DOHH2 (cell line): ENCODE measurements at regions not wholly inside any gene's neighbourhood (a gene's known extent, or its start where the extent isn't known, plus 50 kb on each side); places are given as distances from the start of the nearest gene placed in this dataset.

Source experiments
- H3F3A ChIP-seq: fragments of 200-600 bp; sonication (generic), shearing (Covaris generic); 2 replicates; pipeline ENCODE4 v1.6.0; 2016; ENCODE audit warnings: antibody characterized with exemption, mild to moderate bottlenecking; ENCODE audit not compliant: control insufficient read depth, insufficient read depth
- H3K27ac ChIP-seq: fragments of 200-600 bp; sonication (generic); 2 replicates; pipeline ENCODE4 v1.5.1; 2014; ENCODE audit warnings: low read depth, mild to moderate bottlenecking, low read length, moderate library complexity
- H3K27me3 ChIP-seq: fragments of 200-600 bp; sonication (generic); 2 replicates; pipeline ENCODE4 v1.6.1; 2014; ENCODE audit warnings: mild to moderate bottlenecking, low read length, mixed read lengths; ENCODE audit not compliant: control insufficient read depth
- H3K36me3 ChIP-seq: fragments of 200-600 bp; sonication (generic); 2 replicates; pipeline ENCODE4 v1.6.1; 2014; ENCODE audit warnings: mild to moderate bottlenecking, low read length, moderate library complexity, mixed read lengths; ENCODE audit not compliant: control insufficient read depth
- H3K4me1 ChIP-seq: fragments of 200-600 bp; sonication (generic); 2 replicates; pipeline ENCODE4 v1.6.1; 2014; ENCODE audit warnings: mild to moderate bottlenecking, low read length, mixed read lengths; ENCODE audit not compliant: control insufficient read depth
- H3K4me2 ChIP-seq: fragments of 200-600 bp; sonication (generic); 2 replicates; pipeline ENCODE4 v1.6.0; 2014; ENCODE audit warnings: mild to moderate bottlenecking, low read length, moderate library complexity
- H3K4me3 ChIP-seq: fragments of 200-600 bp; sonication (generic); 2 replicates; pipeline ENCODE4 v1.5.1; 2014; ENCODE audit warnings: mild to moderate bottlenecking, low read length, mixed read lengths
- H3K79me2 ChIP-seq: fragments of 200-600 bp; sonication (generic); 2 replicates; pipeline ENCODE4 v1.6.1; 2014; ENCODE audit warnings: mild to moderate bottlenecking, low read length, mixed read lengths; ENCODE audit not compliant: control insufficient read depth
- H3K9me2 ChIP-seq: fragments of 200-600 bp; sonication (generic); replicated peaks from 2 replicates; pipeline ENCODE4 v1.6.1; 2014; ENCODE audit warnings: mild to moderate bottlenecking, low read length, mixed read lengths; ENCODE audit not compliant: control insufficient read depth
- H3K9me3 ChIP-seq: fragments of 200-600 bp; sonication (generic); 2 replicates; pipeline ENCODE4 v1.6.1; 2014; ENCODE audit warnings: antibody characterized with exemption, low read length, mixed read lengths; ENCODE audit not compliant: control insufficient read depth, insufficient read depth
- H4K20me1 ChIP-seq: fragments of 200-600 bp; sonication (generic); 2 replicates; pipeline ENCODE4 v1.6.0; 2014; ENCODE audit warnings: low read depth, mild to moderate bottlenecking, antibody characterized with exemption, low read length, moderate library complexity; ENCODE audit not compliant: control insufficient read depth, insufficient read depth
- CTCF ChIP-seq: fragments of 200-600 bp; sonication (generic); IDR thresholded peaks from one replicate; pipeline ENCODE4 v1.5.1; 2014; ENCODE audit warnings: antibody characterized with exemption, mild to moderate bottlenecking, low read depth, low read length; ENCODE audit not compliant: poor library complexity, severe bottlenecking
- EZH2phosphoT487 ChIP-seq: fragments of 200-600 bp; sonication (generic); IDR thresholded peaks from 2 replicates; pipeline ENCODE4 v1.6.1; 2017; ENCODE audit warnings: borderline replicate concordance, mild to moderate bottlenecking, antibody characterized with exemption, low read length, moderate library complexity, mixed read lengths

- Histone ChIP-seq H4K20me1 (no peaks in the 10 kb centered on the region), H3K4me2 (0 out of 2 replicates have a peak overlapping the region, but pooled peaks have one; percentile 1), H3K79me2 (no peaks in the 10 kb centered on the region), H3F3A (0 out of 2 replicates have a peak, but pooled peaks cover 5% of the 10 kb centered on the region), H3K4me1 (peaks cover 91% of the 10 kb centered on the region), H3K9me3 (no peaks in the 10 kb centered on the region), H3K27ac (no peak overlapping the region), H3K36me3 (no peaks in the 10 kb centered on the region), H3K4me3 (no peak overlapping the region), H3K27me3 (no peaks in the 10 kb centered on the region), H3K9me2 (no peaks in the 10 kb centered on the region)
- no peak for TF ChIP-seq CTCF
- TF ChIP-seq EZH2phosphoT487 = no peak
These were observed 117.6 kb upstream of the PHACTR1 start for GRCh38 chr6:12598919-12599318.

DNA sequence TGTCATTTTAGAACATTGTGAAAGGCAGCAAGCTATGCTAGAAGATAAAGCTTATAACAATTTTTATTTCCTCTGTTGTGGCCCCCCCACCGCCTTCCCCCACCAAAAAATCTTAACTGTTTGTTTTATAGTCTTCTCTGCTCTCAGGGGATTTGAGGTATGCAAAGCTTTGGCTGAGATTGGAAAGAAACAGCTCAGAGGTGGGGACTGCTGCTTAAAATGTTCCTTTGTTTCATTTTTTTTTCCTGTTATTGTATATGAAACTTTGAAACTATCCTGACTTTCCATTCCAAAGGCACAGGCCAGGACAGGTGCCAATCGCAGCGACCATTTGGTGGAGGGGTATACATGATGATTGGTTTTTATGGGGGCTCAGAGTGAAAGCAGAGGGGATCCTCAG lies 114.7 kb upstream of the PHACTR1 start:
- H3K4me2 ChIP-seq = peak overlapping the region; percentile 88
- H3K27ac ChIP-seq = peak overlapping the region; percentile 65
- no peaks in the 10 kb centered on the region for H4K20me1 ChIP-seq
- H3K9me3 ChIP-seq = no peaks in the 10 kb centered on the region
- no peaks in the 10 kb centered on the region for H3K27me3 ChIP-seq
- no peaks in the 10 kb centered on the region for H3K36me3 ChIP-seq
- H3F3A ChIP-seq = no peaks in the 10 kb centered on the region
- peaks cover 74% of the 10 kb centered on the region for H3K4me1 ChIP-seq
- no peaks in the 10 kb centered on the region for H3K79me2 ChIP-seq
- TF ChIP-seq EZH2phosphoT487 (no peak), CTCF (no peak)
- peak overlapping the region; percentile 64 for H3K4me3 ChIP-seq
- no peaks in the 10 kb centered on the region for H3K9me2 ChIP-seq

DNA sequence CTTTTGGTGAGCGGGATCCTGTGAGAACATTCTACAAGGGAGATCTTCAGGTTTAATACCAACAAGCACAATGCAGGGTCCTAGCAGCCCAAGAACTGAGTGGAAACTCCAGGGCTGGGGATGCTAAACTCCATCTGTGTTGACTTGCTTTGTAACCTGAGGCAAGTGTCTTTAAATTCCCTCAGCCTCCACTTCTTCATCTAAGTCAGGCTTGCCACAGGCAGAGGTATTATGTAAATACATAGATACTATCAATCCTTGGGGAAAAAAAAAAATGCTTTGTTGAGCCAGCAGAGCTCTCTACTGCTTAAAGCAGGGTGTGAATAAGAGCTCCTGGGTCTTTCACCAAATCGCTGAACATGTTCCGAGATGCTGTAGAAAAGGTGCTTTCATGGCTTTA lies 114.2 kb upstream of the PHACTR1 start:
- H3K27me3 ChIP-seq = no peaks in the 10 kb centered on the region
- no peaks in the 10 kb centered on the region for H3F3A ChIP-seq
- H3K4me3 ChIP-seq = peak overlapping the region; percentile 64
- no peaks in the 10 kb centered on the region for H3K79me2 ChIP-seq
- H3K9me3 ChIP-seq = no peaks in the 10 kb centered on the region
- no peaks in the 10 kb centered on the region for H3K9me2 ChIP-seq
- H3K4me1 ChIP-seq = peaks cover 73% of the 10 kb centered on the region
- H3K36me3 ChIP-seq = no peaks in the 10 kb centered on the region
- peak overlapping the region; percentile 65 for H3K27ac ChIP-seq
- peak overlapping the region; percentile 88 for H3K4me2 ChIP-seq
- no peak for TF ChIP-seq EZH2phosphoT487
- TF ChIP-seq CTCF = no peak
- no peaks in the 10 kb centered on the region for H4K20me1 ChIP-seq
